Uterus (tissue), 2 donors: ENCODE measurements at regions not wholly inside any gene's neighbourhood (a gene's known extent, or its start where the extent isn't known, plus 50 kb on each side); places are given as distances from the start of the nearest gene placed in this dataset.

ENCODE experiments used
- POLR2A ChIP-seq, 2 donors: fragments of 450-650 bp; IDR thresholded peaks; one replicate each; pipeline ENCODE4 v1.6.1; 2016; ENCODE audit warnings: antibody characterized with exemption in 2 of 2, mild to moderate bottlenecking in 1 of 2, moderate library complexity in 1 of 2
- TF ChIP-seq, protein P1 (sequence below), 4 experiments: fragments of 200-600 bp in 2 of 4; fragments of 450-650 bp in 2 of 4; sonication (generic) in 2 of 4; IDR thresholded peaks; one replicate each; pipeline ENCODE4 v1.5.1; 2016 to 2019; ENCODE audit warnings: antibody characterized with exemption in 4 of 4, mild to moderate bottlenecking in 2 of 4, moderate library complexity in 1 of 4

- TF ChIP-seq, protein P1, sequence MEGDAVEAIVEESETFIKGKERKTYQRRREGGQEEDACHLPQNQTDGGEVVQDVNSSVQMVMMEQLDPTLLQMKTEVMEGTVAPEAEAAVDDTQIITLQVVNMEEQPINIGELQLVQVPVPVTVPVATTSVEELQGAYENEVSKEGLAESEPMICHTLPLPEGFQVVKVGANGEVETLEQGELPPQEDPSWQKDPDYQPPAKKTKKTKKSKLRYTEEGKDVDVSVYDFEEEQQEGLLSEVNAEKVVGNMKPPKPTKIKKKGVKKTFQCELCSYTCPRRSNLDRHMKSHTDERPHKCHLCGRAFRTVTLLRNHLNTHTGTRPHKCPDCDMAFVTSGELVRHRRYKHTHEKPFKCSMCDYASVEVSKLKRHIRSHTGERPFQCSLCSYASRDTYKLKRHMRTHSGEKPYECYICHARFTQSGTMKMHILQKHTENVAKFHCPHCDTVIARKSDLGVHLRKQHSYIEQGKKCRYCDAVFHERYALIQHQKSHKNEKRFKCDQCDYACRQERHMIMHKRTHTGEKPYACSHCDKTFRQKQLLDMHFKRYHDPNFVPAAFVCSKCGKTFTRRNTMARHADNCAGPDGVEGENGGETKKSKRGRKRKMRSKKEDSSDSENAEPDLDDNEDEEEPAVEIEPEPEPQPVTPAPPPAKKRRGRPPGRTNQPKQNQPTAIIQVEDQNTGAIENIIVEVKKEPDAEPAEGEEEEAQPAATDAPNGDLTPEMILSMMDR (IDR thresholded peaks at IDR 0.05): no peak
- no peak for TF ChIP-seq POLR2A (IDR thresholded peaks at IDR 0.05)
These were observed 629.5 kb downstream of the BRD1 start for GRCh38 chr22:49197986-49198704.
